Stomach (tissue), 4 donors: ENCODE measurements at regions not wholly inside any gene's neighbourhood (a gene's known extent, or its start where the extent isn't known, plus 50 kb on each side); places are given as distances from the start of the nearest gene placed in this dataset.

ENCODE experiments used
- POLR2A ChIP-seq, 4 donors: fragments of 450-650 bp; IDR thresholded peaks; one replicate each; pipeline ENCODE4 v1.6.1; 2016; ENCODE audit warnings: antibody characterized with exemption in 4 of 4, control low read depth in 2 of 4, mild to moderate bottlenecking in 1 of 4, moderate library complexity in 1 of 4
- TF ChIP-seq, protein P1 (sequence below), 7 experiments: fragments of 450-650 bp in 4 of 7; fragments of 200-600 bp in 3 of 7; sonication (generic) in 3 of 7; IDR thresholded peaks; one replicate each; pipeline ENCODE4 v1.5.1; 2016 to 2019; ENCODE audit warnings: antibody characterized with exemption in 7 of 7, control low read depth in 2 of 7, mild to moderate bottlenecking in 1 of 7

DNA sequence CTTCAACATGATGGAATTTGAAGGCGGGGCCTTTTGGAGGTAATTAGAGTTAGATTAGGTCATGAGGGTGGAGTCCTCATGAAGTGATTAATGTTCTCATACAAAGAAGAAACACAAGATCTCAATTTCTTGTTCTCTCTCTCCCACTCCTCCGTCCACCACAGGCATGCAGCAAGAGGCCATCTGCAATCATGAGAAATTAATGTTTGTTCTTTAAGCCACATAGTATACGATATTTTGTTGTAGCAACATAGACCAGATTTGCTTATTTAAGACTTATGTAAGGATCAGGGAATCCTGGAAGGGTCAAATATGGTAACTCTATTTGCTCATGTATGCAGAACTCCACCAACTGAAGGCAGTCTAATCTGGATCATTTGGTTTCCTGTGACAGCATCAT lies 429.0 kb downstream of the LRIG3 start:
- no peak for TF ChIP-seq POLR2A (IDR thresholded peaks at IDR 0.05)
- TF ChIP-seq, protein P1, sequence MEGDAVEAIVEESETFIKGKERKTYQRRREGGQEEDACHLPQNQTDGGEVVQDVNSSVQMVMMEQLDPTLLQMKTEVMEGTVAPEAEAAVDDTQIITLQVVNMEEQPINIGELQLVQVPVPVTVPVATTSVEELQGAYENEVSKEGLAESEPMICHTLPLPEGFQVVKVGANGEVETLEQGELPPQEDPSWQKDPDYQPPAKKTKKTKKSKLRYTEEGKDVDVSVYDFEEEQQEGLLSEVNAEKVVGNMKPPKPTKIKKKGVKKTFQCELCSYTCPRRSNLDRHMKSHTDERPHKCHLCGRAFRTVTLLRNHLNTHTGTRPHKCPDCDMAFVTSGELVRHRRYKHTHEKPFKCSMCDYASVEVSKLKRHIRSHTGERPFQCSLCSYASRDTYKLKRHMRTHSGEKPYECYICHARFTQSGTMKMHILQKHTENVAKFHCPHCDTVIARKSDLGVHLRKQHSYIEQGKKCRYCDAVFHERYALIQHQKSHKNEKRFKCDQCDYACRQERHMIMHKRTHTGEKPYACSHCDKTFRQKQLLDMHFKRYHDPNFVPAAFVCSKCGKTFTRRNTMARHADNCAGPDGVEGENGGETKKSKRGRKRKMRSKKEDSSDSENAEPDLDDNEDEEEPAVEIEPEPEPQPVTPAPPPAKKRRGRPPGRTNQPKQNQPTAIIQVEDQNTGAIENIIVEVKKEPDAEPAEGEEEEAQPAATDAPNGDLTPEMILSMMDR (IDR thresholded peaks at IDR 0.05) = no peak
